Glutamatergic neuron (in vitro differentiated cells): ENCODE measurements at regions not wholly inside any gene's neighbourhood (a gene's known extent, or its start where the extent isn't known, plus 50 kb on each side); places are given as distances from the start of the nearest gene placed in this dataset.

Experiments used
- DNase-seq: peaks from one replicate; pipeline ENCODE4 v3.0.0; 2022
- H3K27ac Mint-ChIP-seq: one replicate; pipeline ENCODE4 v1.8.0; 2020; ENCODE audit warnings: mild to moderate bottlenecking, mixed read lengths, inconsistent platforms; ENCODE audit not compliant: unreplicated experiment
- H3K27me3 Mint-ChIP-seq: one replicate; pipeline ENCODE4 v1.8.0; 2020; ENCODE audit warnings: mild to moderate bottlenecking, moderate library complexity, mixed read lengths, inconsistent platforms; ENCODE audit not compliant: unreplicated experiment
- H3K36me3 Mint-ChIP-seq: one replicate; pipeline ENCODE4 v1.8.0; 2020; ENCODE audit warnings: mild to moderate bottlenecking, mixed read lengths, inconsistent platforms; ENCODE audit not compliant: unreplicated experiment
- H3K4me1 Mint-ChIP-seq: one replicate; pipeline ENCODE4 v1.8.0; 2020; ENCODE audit warnings: mild to moderate bottlenecking, low read depth, mixed read lengths, inconsistent platforms; ENCODE audit not compliant: unreplicated experiment
- H3K4me3 Mint-ChIP-seq: one replicate; pipeline ENCODE4 v1.8.0; 2020; ENCODE audit warnings: mild to moderate bottlenecking, mixed read lengths, inconsistent platforms; ENCODE audit not compliant: unreplicated experiment
- H3K9me3 Mint-ChIP-seq: one replicate; pipeline ENCODE4 v1.8.0; 2020; ENCODE audit warnings: mild to moderate bottlenecking, moderate library complexity, mixed read lengths, inconsistent platforms; ENCODE audit not compliant: unreplicated experiment
- CTCF ChIP-seq: fragments of 200-600 bp; sonication (generic); IDR thresholded peaks from one replicate; pipeline ENCODE4 v1.5.0; 2021; ENCODE audit not compliant: partially characterized antibody, unreplicated experiment

GRCh38 chr14:105937253-105938054, 411.1 kb downstream of the TMEM121 start:
- no peak overlapping the region for H3K27ac Mint-ChIP-seq
- peaks cover 23% of the 10 kb centered on the region for H3K9me3 Mint-ChIP-seq
- H3K4me1 Mint-ChIP-seq = no peaks in the 10 kb centered on the region
- H3K27me3 Mint-ChIP-seq = peaks cover 4% of the 10 kb centered on the region
- peaks cover 21% of the 10 kb centered on the region for H3K36me3 Mint-ChIP-seq
- no peak overlapping the region for H3K4me3 Mint-ChIP-seq
- DNase-seq = no peak
- no peak for TF ChIP-seq CTCF

GRCh38 chr14:105938055-105938863, 411.9 kb downstream of the TMEM121 start:
- Mint-ChIP-seq H3K9me3 (peaks cover 23% of the 10 kb centered on the region), H3K27ac (no peak overlapping the region), H3K27me3 (peaks cover 4% of the 10 kb centered on the region), H3K4me3 (no peak overlapping the region), H3K4me1 (no peaks in the 10 kb centered on the region), H3K36me3 (peaks cover 22% of the 10 kb centered on the region)
- no peak for TF ChIP-seq CTCF
- DNase-seq = no peak

- no peak overlapping the region for H3K27ac Mint-ChIP-seq
Measured at GRCh38 chr14:105938959-105939358, 412.6 kb downstream of the TMEM121 start.

GRCh38 chr14:105939810-105940508, 413.6 kb downstream of the TMEM121 start:
- no peak for DNase-seq
- H3K27ac Mint-ChIP-seq = no peak overlapping the region
- H3K4me1 Mint-ChIP-seq = no peaks in the 10 kb centered on the region

More at GRCh38 chr14:105938959-105939358, 412.6 kb downstream of the TMEM121 start:
- H3K9me3 Mint-ChIP-seq = peaks cover 23% of the 10 kb centered on the region
- peaks cover 22% of the 10 kb centered on the region for H3K36me3 Mint-ChIP-seq
- no peak overlapping the region for H3K4me3 Mint-ChIP-seq
- H3K27me3 Mint-ChIP-seq = peaks cover 4% of the 10 kb centered on the region
- no peaks in the 10 kb centered on the region for H3K4me1 Mint-ChIP-seq
- TF ChIP-seq CTCF = no peak
- DNase-seq = no peak

More at GRCh38 chr14:105939810-105940508, 413.6 kb downstream of the TMEM121 start:
- peaks cover 28% of the 10 kb centered on the region for H3K9me3 Mint-ChIP-seq
- no peak overlapping the region for H3K4me3 Mint-ChIP-seq
- TF ChIP-seq CTCF = no peak
- peaks cover 22% of the 10 kb centered on the region for H3K36me3 Mint-ChIP-seq
- peaks cover 4% of the 10 kb centered on the region for H3K27me3 Mint-ChIP-seq
